ENCODE measurements at regions not wholly inside any gene's neighbourhood (a gene's known extent, or its start where the extent isn't known, plus 50 kb on each side); places are given as distances from the start of the nearest gene placed in this dataset.

DNA sequence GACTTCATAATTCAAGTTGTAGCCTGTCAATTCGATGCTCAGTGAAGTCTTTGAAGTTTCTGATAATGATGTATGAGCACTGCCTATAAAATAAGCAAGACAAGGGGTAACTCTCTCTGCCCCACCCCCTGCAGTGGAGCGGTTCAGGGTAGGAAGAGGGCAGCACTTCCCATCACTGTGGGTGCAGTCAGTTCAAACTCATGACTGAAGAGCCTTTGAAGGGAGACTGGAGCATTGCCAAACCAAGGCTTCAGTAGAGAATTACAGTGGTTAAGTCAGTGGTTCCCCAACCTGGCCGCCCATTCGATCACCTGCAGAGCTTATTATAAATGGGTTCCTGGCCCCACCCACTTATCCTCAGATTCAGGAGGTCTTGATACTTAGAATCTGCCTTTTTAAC lies 190.6 kb downstream of the SHQ1 start:
- Histone ChIP-seq H3K18ac (ENCODE audit: low read depth, low read length) (no peak overlapping the region), H3K4ac (ENCODE audit: low read depth, low read length) (no peak overlapping the region), H3K56ac (ENCODE audit: extremely low read depth, insufficient read depth, low read length) (no peak overlapping the region), H4K20me1 (ENCODE audit: insufficient read depth, low read length) (no peaks in the 10 kb centered on the region), H3K79me1 (ENCODE audit: low read depth in 1 of 2, low read length in 2 of 2) (no peaks in the 10 kb centered on the region), H4K5ac (ENCODE audit: low read depth, low read length) (no peak overlapping the region), H3K27ac (ENCODE audit: insufficient read depth, low read length) (no peak overlapping the region), H3K36me3 (ENCODE audit: control insufficient read depth, insufficient read depth, low read length) (no peaks in the 10 kb centered on the region), H3K4me3 (ENCODE audit: insufficient read depth, low read depth, low read length) (no peak overlapping the region), H2BK120ac (ENCODE audit: low read depth, low read length) (no peak overlapping the region), H4K8ac (ENCODE audit: low read depth in 2 of 2, low read length in 2 of 2) (no peak overlapping the region), H3K14ac (replicated peaks; ENCODE audit: low read depth, low read length) (no peak overlapping the region), H4K91ac (ENCODE audit: insufficient read depth, low read depth, low read length) (no peak overlapping the region), H3K4me2 (ENCODE audit: low read depth, low read length) (no peak overlapping the region), H3K23ac (ENCODE audit: low read depth, low read length) (no peak overlapping the region), H3K9me3 (ENCODE audit: control insufficient read depth, insufficient read depth, low read length) (no peaks in the 10 kb centered on the region), H2BK5ac (ENCODE audit: low read depth, low read length, poor library complexity, severe bottlenecking) (no peak overlapping the region), H2AK9ac (replicated peaks; ENCODE audit: low read depth, low read length, poor library complexity) (no peak overlapping the region), H2BK20ac (ENCODE audit: low read depth, low read length) (no peak overlapping the region), H3K4me1 (ENCODE audit: control insufficient read depth, insufficient read depth, low read length) (no peaks in the 10 kb centered on the region), H2AFZ (replicated peaks; ENCODE audit: low read length, poor library complexity) (no peak overlapping the region), H2BK15ac (ENCODE audit: low read depth, low read length) (no peak overlapping the region), H2AK5ac (ENCODE audit: low read depth, low read length) (no peak overlapping the region), H3K9me1 (ENCODE audit: insufficient read depth, low read length) (no peaks in the 10 kb centered on the region), H3K27me3 (ENCODE audit: control insufficient read depth, insufficient read depth, low read length) (peaks cover 23% of the 10 kb centered on the region), H3K9ac (ENCODE audit: low read depth, low read length) (no peak overlapping the region)
- POLR2A ChIA-PET (ENCODE audit: unreplicated experiment) = no interaction called here
- no peak for ATAC-seq (ENCODE audit: low read depth)
- in situ Hi-C loops (cut with MboI; ENCODE audit: low sequenced_read_pairs) (no loop called here), intact Hi-C loops (cut with micrococcal nuclease) (loop anchor here (5.0 kb wide), 1 partner anchor 425 kb away; no protein-coding TSS in a partner anchor), dilution Hi-C loops (cut with HindIII; ENCODE audit: low sequenced_read_pairs, unreplicated experiment) (no loop called here)
- DNase-seq = no peak
- TF ChIP-seq RAD21 (IDR thresholded peaks at IDR 0.05; ENCODE audit: low read length) (no peak), FOS (IDR thresholded peaks at IDR 0.05; ENCODE audit: low read depth, low read length) (no peak)
- CTCF ChIA-PET = no interaction called here
- no TSS peak for BruUV-seq (replicated peaks)
- 63% methylated on average over 2 of the region's 4 CpGs; no CpG with 5 or more reads in 1 of the 2 experiments for WGBS, 2 experiments (ENCODE audit: extremely low coverage in 2 of 2, insufficient read length in 1 of 2)

Measured in IMR-90 (cell line).